GM21528 (cell line): ENCODE measurements at regions not wholly inside any gene's neighbourhood (a gene's known extent, or its start where the extent isn't known, plus 50 kb on each side); places are given as distances from the start of the nearest gene placed in this dataset.
"Not testable (repeated sequence)": the region's sequence is repeated elsewhere in the genome, so short reads cannot be mapped to it uniquely, and the experiment has no call there.

ENCODE experiments used
- ATAC-seq: cut with Tn5 transposase; IDR thresholded peaks from one replicate; pipeline ENCODE4 v1.9.1; 2021; ENCODE audit warnings: mild to moderate bottlenecking, moderate library complexity; ENCODE audit not compliant: unreplicated experiment, low FRiP score

GRCh38 chr14:89053303-89053702, 228.9 kb downstream of the TTC8 start:
- no peak for ATAC-seq

DNA sequence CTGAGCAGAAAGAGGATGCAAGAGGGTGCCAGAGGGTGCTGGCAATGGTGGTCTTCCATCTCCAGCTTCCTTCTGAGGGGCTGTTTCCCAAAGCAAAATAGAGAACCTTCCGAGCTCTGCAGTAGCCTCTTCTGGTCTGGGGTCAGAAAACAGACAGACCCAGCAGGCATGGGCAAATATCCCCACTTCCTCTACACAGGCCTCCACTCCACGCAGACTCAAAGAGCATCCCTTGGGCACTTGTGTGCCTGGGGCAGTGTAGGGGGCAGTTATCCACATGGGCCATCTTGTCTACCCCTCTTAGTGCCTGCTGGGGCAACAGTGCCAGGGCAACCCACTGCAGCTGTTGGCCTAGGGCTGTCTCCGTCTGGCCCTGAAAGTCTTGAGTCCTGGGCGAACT, 231.9 kb downstream of the TTC8 start:
- ATAC-seq, result no peak

DNA sequence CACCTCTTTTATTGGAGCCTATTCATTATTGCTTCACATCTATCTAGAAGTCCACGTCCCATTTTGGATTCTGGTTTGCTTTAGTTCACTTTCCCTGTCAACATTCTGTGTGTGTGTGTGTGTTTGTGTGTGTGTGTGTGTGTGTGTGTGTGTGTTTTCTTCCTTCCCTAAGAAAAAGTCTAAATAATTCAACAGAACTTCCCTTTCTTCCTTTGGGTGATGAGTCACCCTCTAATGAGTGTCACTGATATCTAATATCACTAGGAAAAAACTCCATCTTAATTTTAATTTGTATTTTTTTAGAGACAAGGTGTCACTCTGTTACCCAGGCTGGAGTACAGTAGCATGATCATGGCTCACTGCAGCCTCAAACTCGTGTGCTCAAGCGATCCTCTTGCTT, 234.2 kb downstream of the TTC8 start:
- no peak for ATAC-seq

GRCh38 chr14:89060191-89060590, 235.7 kb downstream of the TTC8 start:
- no peak for ATAC-seq

GRCh38 chr14:89061696-89062095, 237.2 kb downstream of the TTC8 start:
- no peak for ATAC-seq

GRCh38 chr14:89065879-89066278, 241.4 kb downstream of the TTC8 start:
- ATAC-seq, result no peak

- ATAC-seq, result no peak
Observed at GRCh38 chr14:89067293-89067972, 243.0 kb downstream of the TTC8 start.

- no peak for ATAC-seq
Observed at GRCh38 chr14:89078021-89078795, 253.8 kb downstream of the TTC8 start.

- ATAC-seq, result no peak
Observed at GRCh38 chr14:89085231-89085731, 260.8 kb downstream of the TTC8 start.

DNA sequence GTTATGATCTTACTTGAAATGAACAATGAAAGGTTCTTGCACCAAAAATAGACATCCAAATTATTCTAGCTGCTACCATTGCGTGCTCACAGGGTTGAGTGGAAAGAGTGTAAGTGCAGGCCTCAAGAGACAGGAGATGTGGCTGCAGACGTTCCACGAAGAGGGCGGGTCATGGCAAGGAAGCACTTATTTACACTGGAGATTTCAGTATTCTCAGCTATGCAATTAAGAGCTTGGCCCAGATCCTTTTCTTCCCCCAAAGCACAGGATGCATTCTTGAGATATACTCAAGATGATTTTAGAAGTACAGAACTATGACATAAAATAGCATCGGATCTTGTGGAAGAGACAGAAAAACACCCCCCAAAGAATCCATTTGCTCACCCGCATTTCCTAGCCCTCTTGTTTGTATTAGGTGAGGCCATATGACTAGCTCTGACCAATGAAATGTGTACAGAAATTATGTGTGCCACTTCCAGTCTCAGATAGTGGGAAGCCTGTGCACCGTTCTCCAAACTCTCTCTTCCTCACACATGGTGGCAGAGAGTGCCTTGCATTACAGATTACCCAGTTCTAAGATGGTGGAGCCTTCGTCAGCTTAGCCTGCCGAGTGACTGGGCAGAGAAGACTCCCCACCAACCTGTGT, 261.4 kb downstream of the TTC8 start:
- no peak for ATAC-seq

DNA sequence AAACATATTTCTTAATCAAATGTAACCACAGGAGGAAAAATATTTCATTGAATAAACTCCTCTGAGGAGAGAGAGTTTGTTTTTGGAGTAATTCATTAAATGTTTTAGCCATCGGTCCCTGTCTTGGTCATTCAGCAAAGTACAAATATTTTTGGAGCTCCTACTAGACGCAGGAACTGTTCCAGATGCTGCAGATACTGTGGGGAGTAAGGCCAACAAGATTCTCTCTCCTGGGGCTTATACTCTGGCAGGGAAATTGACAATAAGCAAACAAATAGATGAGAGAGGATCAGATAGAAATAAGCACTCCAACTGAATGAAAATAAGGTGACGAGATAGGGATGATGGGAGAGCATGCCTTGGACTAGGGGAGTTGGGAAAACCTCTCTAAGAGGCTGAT, 264.1 kb downstream of the TTC8 start:
- ATAC-seq, result no peak

GRCh38 chr14:89089330-89089729, 264.9 kb downstream of the TTC8 start:
- no peak for ATAC-seq

- ATAC-seq, result no peak
Observed at GRCh38 chr14:89091781-89092180, 267.3 kb downstream of the TTC8 start.

DNA sequence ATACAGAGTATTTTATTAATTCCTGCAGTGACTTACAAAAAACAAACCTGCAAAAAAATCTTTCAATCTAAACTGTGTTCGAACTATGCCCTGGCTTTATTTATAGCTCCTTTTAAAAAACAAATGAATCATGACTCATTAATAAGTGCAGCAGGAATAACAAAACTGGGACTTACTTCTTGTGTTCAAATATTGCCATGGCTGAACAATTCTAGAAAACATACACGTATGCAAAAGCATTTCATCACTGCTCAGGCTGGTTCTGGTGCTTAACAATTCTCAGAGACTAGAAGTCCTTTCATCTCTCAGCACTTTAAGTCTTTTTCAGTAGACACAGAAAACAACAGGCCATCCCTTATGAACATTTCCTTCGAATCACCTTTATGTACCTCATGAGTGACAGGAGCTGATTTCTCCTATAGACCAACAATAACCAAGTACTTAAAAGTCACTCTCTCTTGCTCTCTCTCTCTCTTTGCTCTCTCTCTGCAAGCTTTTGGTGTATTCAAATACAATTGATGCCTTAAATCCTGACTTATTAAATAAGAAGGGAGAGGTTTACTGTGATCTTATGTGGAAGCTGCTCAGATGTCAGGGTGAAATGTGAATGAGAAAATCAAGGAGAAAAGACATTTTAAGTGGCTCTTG, 268.8 kb downstream of the TTC8 start:
- ATAC-seq, result no peak

DNA sequence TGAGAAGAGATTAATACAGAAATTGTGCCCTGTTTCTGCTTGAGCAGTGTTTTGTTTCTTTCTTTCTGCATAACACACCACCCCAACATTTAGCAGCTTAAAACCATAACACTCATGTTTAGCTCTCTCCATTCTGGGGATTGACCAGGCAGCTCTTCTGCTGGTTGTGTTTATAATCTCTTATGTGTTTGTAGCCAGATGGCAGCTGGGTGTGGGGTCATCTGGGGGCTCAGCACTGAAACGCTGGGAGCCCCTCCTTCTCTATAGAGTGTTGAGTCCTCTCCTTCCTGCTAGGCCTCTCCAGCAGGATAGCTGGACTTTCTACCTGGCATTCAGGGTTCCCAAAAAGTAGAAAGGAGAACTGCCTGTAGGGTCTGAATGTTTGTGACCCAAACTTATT, 270.6 kb downstream of the TTC8 start:
- no peak for ATAC-seq

DNA sequence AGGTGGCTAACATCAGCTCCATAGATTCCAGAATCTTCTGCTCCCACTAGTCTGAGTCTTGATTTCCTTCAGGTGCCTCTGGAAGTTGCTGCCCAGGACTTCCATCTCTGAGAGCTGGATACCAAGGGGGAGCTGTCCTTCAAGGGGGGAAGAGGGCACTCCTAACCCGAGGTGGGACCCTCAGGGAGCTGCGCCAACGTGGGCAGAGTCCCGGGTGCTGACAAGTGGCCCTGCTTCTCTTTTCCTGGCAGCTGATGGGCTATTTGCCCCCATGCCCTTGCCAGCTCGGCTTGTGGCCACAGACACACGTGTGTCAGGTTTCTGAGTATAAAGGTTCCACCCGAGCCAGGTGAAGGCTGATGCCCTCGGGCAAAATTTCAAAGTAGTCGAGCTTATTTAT, 272.5 kb downstream of the TTC8 start:
- ATAC-seq, result no peak

DNA sequence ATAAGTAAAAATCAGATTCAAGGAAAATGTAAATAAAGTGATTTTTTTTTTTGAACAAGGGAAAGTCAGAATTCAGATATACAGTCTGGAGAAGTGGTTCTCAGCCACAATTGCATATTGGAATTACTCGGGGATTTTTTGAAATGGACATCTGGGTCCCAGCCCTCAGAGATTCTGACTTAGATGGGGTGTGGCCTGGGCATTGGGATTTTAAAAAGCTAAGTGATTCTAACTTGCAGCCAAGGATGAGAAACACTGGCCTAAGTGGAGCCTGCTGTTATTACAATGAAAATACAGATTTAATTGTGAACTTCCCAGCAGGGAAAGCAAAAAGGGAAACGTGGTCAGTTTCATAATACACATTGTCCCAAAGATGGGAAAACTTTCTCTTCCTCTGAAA, 273.8 kb downstream of the TTC8 start:
- no peak for ATAC-seq

DNA sequence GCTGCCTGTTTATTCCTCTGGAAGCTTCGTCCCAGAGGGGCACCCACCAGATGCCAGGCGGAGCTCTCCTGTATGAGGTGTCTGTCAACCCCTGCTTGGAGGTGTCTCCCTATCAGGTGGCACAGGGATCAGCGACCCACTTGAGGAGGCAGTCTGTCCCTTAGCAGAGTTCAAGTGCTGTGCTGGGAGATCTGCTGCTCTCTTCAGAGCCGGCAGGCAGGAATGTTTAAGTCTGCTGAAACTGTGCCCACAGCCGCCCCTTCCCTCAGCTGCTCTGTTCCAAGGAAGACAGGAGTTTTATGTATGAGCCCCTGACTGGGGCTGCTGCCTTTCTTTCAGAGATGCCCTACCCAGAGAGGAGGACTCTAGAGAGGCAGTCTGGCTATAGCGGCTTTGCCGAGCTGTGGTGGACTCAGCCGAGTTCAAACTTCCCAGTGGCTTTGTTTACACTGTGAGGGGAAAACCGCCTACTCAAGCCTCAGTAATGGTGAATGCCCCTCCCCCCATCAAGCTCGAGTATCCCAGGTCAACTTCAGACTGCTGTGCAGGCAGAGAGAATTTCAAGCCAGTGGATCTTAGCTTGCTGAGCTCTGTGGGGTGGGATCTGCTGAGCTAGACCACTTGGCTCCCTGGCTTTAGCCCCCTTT, 279.8 kb downstream of the TTC8 start:
- ATAC-seq, result not testable (repeated sequence)

DNA sequence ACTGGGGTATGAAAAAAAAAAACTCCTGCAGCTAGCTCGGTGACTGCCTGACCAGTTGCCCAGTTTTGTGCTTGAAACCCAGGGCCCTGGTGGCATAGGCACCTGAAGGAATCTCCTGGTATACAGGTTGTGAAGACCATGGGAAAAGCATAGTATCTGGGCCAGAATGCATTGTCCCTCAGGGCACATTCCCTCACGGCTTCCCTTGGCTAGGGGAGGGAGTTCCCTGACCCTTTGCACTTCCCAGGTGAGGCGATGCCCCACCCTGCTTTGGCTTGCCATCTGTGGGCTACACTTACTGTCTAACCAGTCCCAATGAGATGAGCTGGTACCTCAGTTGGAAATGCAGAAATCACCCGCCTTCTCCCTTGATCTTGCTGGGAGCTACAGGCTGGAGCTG, 280.4 kb downstream of the TTC8 start:
- not testable (repeated sequence) for ATAC-seq
